Adrenal gland (tissue), 5 donors: ENCODE measurements at regions not wholly inside any gene's neighbourhood (a gene's known extent, or its start where the extent isn't known, plus 50 kb on each side); places are given as distances from the start of the nearest gene placed in this dataset.

ENCODE experiments used
- CTCF ChIP-seq, 6 experiments: fragments of 450-650 bp in 4 of 6; fragments of 200-600 bp in 2 of 6; sonication (generic) in 1 of 6; IDR thresholded peaks; 1 replicate in 5 of 6; 2 replicates in 1 of 6; pipeline versions ENCODE4 v1.5.1 to v1.8.0; 2016 to 2021; ENCODE audit warnings: antibody characterized with exemption in 6 of 6, mild to moderate bottlenecking in 2 of 6, moderate library complexity in 1 of 6
- POLR2A ChIP-seq, 2 donors: fragments of 450-650 bp; IDR thresholded peaks; one replicate each; pipeline ENCODE4 v1.6.1; 2017; ENCODE audit warnings: antibody characterized with exemption in 2 of 2, mild to moderate bottlenecking in 2 of 2, moderate library complexity in 1 of 2
- donor health status: DM: no; HTN: no; CAD: no.

DNA sequence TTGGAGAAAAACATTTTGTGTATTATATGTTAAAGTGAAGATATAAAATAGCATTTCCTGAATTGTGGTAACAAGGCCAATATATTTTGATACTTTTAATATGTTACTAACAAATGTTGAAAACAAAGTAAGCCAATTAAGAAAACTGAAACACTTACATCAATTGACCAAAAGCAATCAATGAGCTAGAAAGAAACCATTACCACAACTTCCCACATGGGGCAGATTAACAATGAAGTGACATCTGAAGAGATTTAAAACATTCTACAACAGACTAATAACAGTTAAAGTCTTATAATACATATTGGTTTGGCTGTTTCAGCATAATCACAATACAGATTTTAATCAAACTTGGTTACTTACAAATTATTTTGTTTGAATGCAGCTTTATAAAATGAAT, 282.4 kb upstream of the NETO1 start:
- TF ChIP-seq POLR2A (IDR thresholded peaks at IDR 0.05): no peak
- no peak for TF ChIP-seq CTCF (IDR thresholded peaks at IDR 0.05)
